ENCODE measurements at regions not wholly inside any gene's neighbourhood (a gene's known extent, or its start where the extent isn't known, plus 50 kb on each side); places are given as distances from the start of the nearest gene placed in this dataset.

GRCh38 chr11:45724153-45724552 is 58.7 kb upstream of the CHST1 start:
- TF ChIP-seq POLR2A (IDR thresholded peaks at IDR 0.05), result no peak
- TF ChIP-seq CTCF (IDR thresholded peaks at IDR 0.05), result no peak

Measured in tibial nerve (tissue), 3 donors.